ENCODE measurements at regions not wholly inside any gene's neighbourhood (a gene's known extent, or its start where the extent isn't known, plus 50 kb on each side); places are given as distances from the start of the nearest gene placed in this dataset.

DNA sequence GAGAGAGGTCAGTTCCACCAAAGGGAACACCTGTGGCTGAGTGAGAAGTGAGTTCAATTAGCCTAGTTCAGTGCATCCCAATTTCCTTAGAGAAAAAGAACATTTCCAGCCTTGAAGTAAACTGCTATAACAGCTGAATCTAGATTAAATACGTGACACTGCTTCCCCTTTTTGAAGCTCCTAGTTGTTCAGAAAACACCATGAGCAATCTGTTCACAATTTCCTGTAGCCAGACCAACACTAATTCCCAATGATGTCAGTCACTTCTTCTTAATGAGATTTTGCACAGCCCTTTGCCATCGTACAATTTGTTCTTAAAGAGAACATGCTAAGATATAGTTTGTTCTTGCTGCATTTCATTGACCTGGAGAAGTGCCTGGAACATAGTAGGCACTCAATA, 144.6 kb upstream of the EDNRA start:
- Histone ChIP-seq H3K27ac (ENCODE audit: low read depth, low read length) (no peak overlapping the region), H3K9ac (ENCODE audit: low read depth, low read length) (no peak overlapping the region), H3K27me3 (ENCODE audit: control insufficient read depth, insufficient read depth, low read length) (no peaks in the 10 kb centered on the region), H3K9me3 (ENCODE audit: control insufficient read depth, insufficient read depth, low read length) (no peaks in the 10 kb centered on the region), H3K36me3 (ENCODE audit: control insufficient read depth, insufficient read depth, low read length) (no peaks in the 10 kb centered on the region), H3K4me3 (ENCODE audit: low read depth, low read length) (no peak overlapping the region), H3K4me1 (ENCODE audit: control insufficient read depth, insufficient read depth, low read length) (no peaks in the 10 kb centered on the region)

- H3K27ac ChIP-seq (ENCODE audit: low read depth, low read length): no peak overlapping the region
- H3K27me3 ChIP-seq (ENCODE audit: control insufficient read depth, insufficient read depth, low read length): no peaks in the 10 kb centered on the region
- H3K4me3 ChIP-seq (ENCODE audit: low read depth, low read length): no peak overlapping the region
- no peaks in the 10 kb centered on the region for H3K4me1 ChIP-seq (ENCODE audit: control insufficient read depth, insufficient read depth, low read length)
- no peak overlapping the region for H3K9ac ChIP-seq (ENCODE audit: low read depth, low read length)
- no peaks in the 10 kb centered on the region for H3K36me3 ChIP-seq (ENCODE audit: control insufficient read depth, insufficient read depth, low read length)
- H3K9me3 ChIP-seq (ENCODE audit: control insufficient read depth, insufficient read depth, low read length): no peaks in the 10 kb centered on the region
These were observed 141.8 kb upstream of the EDNRA start for GRCh38 chr4:147339100-147339499.

DNA sequence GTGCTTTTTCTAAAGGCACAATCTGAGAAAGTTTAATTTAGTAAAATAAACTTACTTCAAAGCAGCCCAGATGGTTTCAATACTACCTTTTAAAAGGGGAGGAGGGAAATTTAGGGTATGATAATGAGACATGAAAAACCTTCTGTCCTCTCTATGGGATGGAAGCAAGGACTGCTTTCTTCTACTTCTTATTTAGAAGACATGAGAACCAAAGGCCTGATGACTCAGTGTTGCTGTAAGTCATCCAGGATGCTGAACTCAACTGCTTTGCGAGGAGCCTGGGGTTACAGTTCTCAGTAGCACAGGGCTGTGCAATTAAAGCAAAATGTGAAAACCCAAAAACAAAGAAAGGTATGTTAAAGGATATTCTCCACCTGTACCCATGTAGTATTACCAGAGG, 140.8 kb upstream of the EDNRA start:
- H3K36me3 ChIP-seq (ENCODE audit: control insufficient read depth, insufficient read depth, low read length): no peaks in the 10 kb centered on the region
- no peaks in the 10 kb centered on the region for H3K27me3 ChIP-seq (ENCODE audit: control insufficient read depth, insufficient read depth, low read length)
- H3K9ac ChIP-seq (ENCODE audit: low read depth, low read length): no peak overlapping the region
- H3K4me3 ChIP-seq (ENCODE audit: low read depth, low read length): no peak overlapping the region
- no peaks in the 10 kb centered on the region for H3K4me1 ChIP-seq (ENCODE audit: control insufficient read depth, insufficient read depth, low read length)
- no peaks in the 10 kb centered on the region for H3K9me3 ChIP-seq (ENCODE audit: control insufficient read depth, insufficient read depth, low read length)
- H3K27ac ChIP-seq (ENCODE audit: low read depth, low read length): no peak overlapping the region

- H3K27ac ChIP-seq (ENCODE audit: low read depth, low read length): no peak overlapping the region
- no peaks in the 10 kb centered on the region for H3K9me3 ChIP-seq (ENCODE audit: control insufficient read depth, insufficient read depth, low read length)
- no peak overlapping the region for H3K4me3 ChIP-seq (ENCODE audit: low read depth, low read length)
- no peaks in the 10 kb centered on the region for H3K4me1 ChIP-seq (ENCODE audit: control insufficient read depth, insufficient read depth, low read length)
- no peak overlapping the region for H3K9ac ChIP-seq (ENCODE audit: low read depth, low read length)
- no peaks in the 10 kb centered on the region for H3K27me3 ChIP-seq (ENCODE audit: control insufficient read depth, insufficient read depth, low read length)
- H3K36me3 ChIP-seq (ENCODE audit: control insufficient read depth, insufficient read depth, low read length): no peaks in the 10 kb centered on the region
These were observed 140.2 kb upstream of the EDNRA start for GRCh38 chr4:147340591-147341120.

DNA sequence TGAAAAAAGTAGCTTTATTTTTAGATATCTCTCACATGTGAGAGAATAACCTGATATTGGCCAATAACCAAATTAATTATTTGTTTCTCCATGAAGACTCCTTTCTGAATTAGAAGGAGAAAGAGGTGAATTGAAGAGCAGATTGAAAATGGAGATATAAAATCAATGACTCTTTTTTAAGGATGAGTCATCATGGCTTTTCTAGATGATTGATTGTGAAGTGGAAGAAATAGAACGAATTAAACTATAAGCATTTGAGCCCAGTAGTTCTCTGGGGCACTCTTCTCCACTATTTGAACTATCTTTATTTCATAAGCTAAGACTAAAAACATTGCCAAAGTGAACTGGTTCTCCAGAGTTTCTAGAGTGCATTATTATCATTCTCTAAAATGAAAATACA, 137.2 kb upstream of the EDNRA start:
- Histone ChIP-seq H3K9ac (ENCODE audit: low read depth, low read length) (no peak overlapping the region), H3K27ac (ENCODE audit: low read depth, low read length) (no peak overlapping the region), H3K4me1 (ENCODE audit: control insufficient read depth, insufficient read depth, low read length) (no peaks in the 10 kb centered on the region), H3K4me3 (ENCODE audit: low read depth, low read length) (no peak overlapping the region), H3K9me3 (ENCODE audit: control insufficient read depth, insufficient read depth, low read length) (no peaks in the 10 kb centered on the region), H3K27me3 (ENCODE audit: control insufficient read depth, insufficient read depth, low read length) (no peaks in the 10 kb centered on the region), H3K36me3 (ENCODE audit: control insufficient read depth, insufficient read depth, low read length) (no peaks in the 10 kb centered on the region)

- no peaks in the 10 kb centered on the region for H3K9me3 ChIP-seq (ENCODE audit: control insufficient read depth, insufficient read depth, low read length)
- no peak overlapping the region for H3K27ac ChIP-seq (ENCODE audit: low read depth, low read length)
- H3K4me1 ChIP-seq (ENCODE audit: control insufficient read depth, insufficient read depth, low read length): no peaks in the 10 kb centered on the region
- no peak overlapping the region for H3K9ac ChIP-seq (ENCODE audit: low read depth, low read length)
- no peaks in the 10 kb centered on the region for H3K36me3 ChIP-seq (ENCODE audit: control insufficient read depth, insufficient read depth, low read length)
- H3K27me3 ChIP-seq (ENCODE audit: control insufficient read depth, insufficient read depth, low read length): no peaks in the 10 kb centered on the region
- no peak overlapping the region for H3K4me3 ChIP-seq (ENCODE audit: low read depth, low read length)
These were observed 135.2 kb upstream of the EDNRA start for GRCh38 chr4:147345662-147346061.

GRCh38 chr4:147347217-147347616, 133.7 kb upstream of the EDNRA start:
- H3K27me3 ChIP-seq (ENCODE audit: control insufficient read depth, insufficient read depth, low read length): no peaks in the 10 kb centered on the region
- no peaks in the 10 kb centered on the region for H3K36me3 ChIP-seq (ENCODE audit: control insufficient read depth, insufficient read depth, low read length)

DNA sequence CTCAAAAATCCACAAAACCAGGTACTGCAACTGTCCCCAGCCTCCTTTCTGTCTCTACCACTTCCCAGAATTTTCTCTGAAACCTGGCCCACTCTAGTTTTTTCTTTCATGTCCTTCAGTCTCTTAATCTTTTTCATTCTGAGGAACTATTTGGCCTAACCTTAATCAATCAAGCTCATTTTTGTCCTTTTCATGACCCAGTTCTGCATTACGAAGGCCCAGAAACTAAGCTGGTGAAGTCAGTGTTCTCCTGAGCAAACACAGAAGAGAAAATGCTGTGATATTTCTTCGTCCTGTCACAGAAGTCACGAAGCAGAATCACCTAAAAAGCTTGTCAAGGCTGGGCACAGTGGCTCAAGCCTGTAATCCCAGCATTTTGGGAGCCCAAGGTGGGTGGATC, 131.7 kb upstream of the EDNRA start:
- no peak overlapping the region for H3K27ac ChIP-seq (ENCODE audit: low read depth, low read length)
- H3K27me3 ChIP-seq (ENCODE audit: control insufficient read depth, insufficient read depth, low read length): no peaks in the 10 kb centered on the region
- H3K4me1 ChIP-seq (ENCODE audit: control insufficient read depth, insufficient read depth, low read length): no peaks in the 10 kb centered on the region
- no peaks in the 10 kb centered on the region for H3K9me3 ChIP-seq (ENCODE audit: control insufficient read depth, insufficient read depth, low read length)
- no peaks in the 10 kb centered on the region for H3K36me3 ChIP-seq (ENCODE audit: control insufficient read depth, insufficient read depth, low read length)
- no peak overlapping the region for H3K9ac ChIP-seq (ENCODE audit: low read depth, low read length)
- no peak overlapping the region for H3K4me3 ChIP-seq (ENCODE audit: low read depth, low read length)

More at GRCh38 chr4:147347217-147347616, 133.7 kb upstream of the EDNRA start:
- Histone ChIP-seq H3K27ac (ENCODE audit: low read depth, low read length) (no peak overlapping the region), H3K4me1 (ENCODE audit: control insufficient read depth, insufficient read depth, low read length) (no peaks in the 10 kb centered on the region), H3K9me3 (ENCODE audit: control insufficient read depth, insufficient read depth, low read length) (no peaks in the 10 kb centered on the region), H3K9ac (ENCODE audit: low read depth, low read length) (no peak overlapping the region), H3K4me3 (ENCODE audit: low read depth, low read length) (no peak overlapping the region)

GRCh38 chr4:147351083-147351787, 129.7 kb upstream of the EDNRA start:
- Histone ChIP-seq H3K9ac (ENCODE audit: low read depth, low read length) (no peak overlapping the region), H3K27me3 (ENCODE audit: control insufficient read depth, insufficient read depth, low read length) (no peaks in the 10 kb centered on the region), H3K4me1 (ENCODE audit: control insufficient read depth, insufficient read depth, low read length) (no peaks in the 10 kb centered on the region), H3K36me3 (ENCODE audit: control insufficient read depth, insufficient read depth, low read length) (no peaks in the 10 kb centered on the region), H3K4me3 (ENCODE audit: low read depth, low read length) (no peak overlapping the region), H3K27ac (ENCODE audit: low read depth, low read length) (no peak overlapping the region), H3K9me3 (ENCODE audit: control insufficient read depth, insufficient read depth, low read length) (no peaks in the 10 kb centered on the region)

DNA sequence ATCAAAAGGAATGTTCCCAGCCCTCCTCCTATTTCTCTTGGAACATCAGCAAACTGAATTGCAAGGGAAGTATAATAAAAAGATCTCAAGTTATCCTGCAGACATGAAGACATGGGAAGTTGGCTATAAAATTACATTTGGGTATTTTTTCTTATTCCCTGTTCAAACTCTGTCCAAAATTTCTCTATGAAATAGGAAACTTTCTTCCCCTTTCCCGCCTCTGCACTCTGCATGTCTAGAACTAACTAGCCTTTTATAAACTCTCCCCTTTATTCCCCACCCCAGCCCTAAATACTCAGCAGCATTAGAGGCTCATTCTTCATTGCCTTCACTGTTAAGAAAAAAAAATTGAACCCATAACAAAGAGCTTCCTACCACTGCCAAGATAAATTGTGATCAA, 126.7 kb upstream of the EDNRA start:
- no peaks in the 10 kb centered on the region for H3K9me3 ChIP-seq (ENCODE audit: control insufficient read depth, insufficient read depth, low read length)
- H3K27ac ChIP-seq (ENCODE audit: low read depth, low read length): no peak overlapping the region
- no peaks in the 10 kb centered on the region for H3K36me3 ChIP-seq (ENCODE audit: control insufficient read depth, insufficient read depth, low read length)
- no peak overlapping the region for H3K9ac ChIP-seq (ENCODE audit: low read depth, low read length)
- no peaks in the 10 kb centered on the region for H3K27me3 ChIP-seq (ENCODE audit: control insufficient read depth, insufficient read depth, low read length)
- H3K4me3 ChIP-seq (ENCODE audit: low read depth, low read length): no peak overlapping the region
- H3K4me1 ChIP-seq (ENCODE audit: control insufficient read depth, insufficient read depth, low read length): no peaks in the 10 kb centered on the region

GRCh38 chr4:147355032-147355656, 125.8 kb upstream of the EDNRA start:
- no peaks in the 10 kb centered on the region for H3K36me3 ChIP-seq (ENCODE audit: control insufficient read depth, insufficient read depth, low read length)
- H3K27ac ChIP-seq (ENCODE audit: low read depth, low read length): no peak overlapping the region
- H3K4me1 ChIP-seq (ENCODE audit: control insufficient read depth, insufficient read depth, low read length): no peaks in the 10 kb centered on the region

More at GRCh38 chr4:147355032-147355656, 125.8 kb upstream of the EDNRA start:
- Histone ChIP-seq H3K4me3 (ENCODE audit: low read depth, low read length) (no peak overlapping the region), H3K9ac (ENCODE audit: low read depth, low read length) (no peak overlapping the region), H3K27me3 (ENCODE audit: control insufficient read depth, insufficient read depth, low read length) (no peaks in the 10 kb centered on the region), H3K9me3 (ENCODE audit: control insufficient read depth, insufficient read depth, low read length) (no peaks in the 10 kb centered on the region)
